WTC11 (cell line): ENCODE measurements at regions not wholly inside any gene's neighbourhood (a gene's known extent, or its start where the extent isn't known, plus 50 kb on each side); places are given as distances from the start of the nearest gene placed in this dataset.

Experiments used
- ARID4B ChIP-seq: sonication (generic); formaldehyde crosslinking; IDR thresholded peaks from 2 replicates; pipeline ENCODE4 v1.8.0; 2023; ENCODE audit warnings: missing genetic modification reagents, mild to moderate bottlenecking, borderline replicate concordance
- ATF3 ChIP-seq: sonication (generic); formaldehyde crosslinking; conservative IDR thresholded peaks from 2 replicates; pipeline ENCODE4 v1.8.1; 2022; ENCODE audit warnings: mild to moderate bottlenecking, missing genetic modification reagents
- CREB1 ChIP-seq: sonication (generic); formaldehyde crosslinking; IDR thresholded peaks from 2 replicates; pipeline ENCODE4 v1.8.0; 2023; ENCODE audit warnings: mild to moderate bottlenecking, missing genetic modification reagents
- CTCF ChIP-seq: fragments of 200-600 bp; IDR thresholded peaks from 2 replicates; pipeline ENCODE4 v1.8.0; 2022; ENCODE audit warnings: antibody characterized with exemption
- E2F1 ChIP-seq: sonication (generic); formaldehyde crosslinking; IDR thresholded peaks from 2 replicates; pipeline ENCODE4 v1.8.0; 2022; ENCODE audit warnings: mild to moderate bottlenecking, missing genetic modification reagents
- FOXK1 ChIP-seq: sonication (generic); formaldehyde crosslinking; IDR thresholded peaks from 2 replicates; pipeline ENCODE4 v1.8.0; 2022; ENCODE audit warnings: mild to moderate bottlenecking, moderate library complexity, missing genetic modification reagents
- FOXP1 ChIP-seq: sonication (generic); formaldehyde crosslinking; IDR thresholded peaks from 2 replicates; pipeline ENCODE4 v1.8.0; 2022; ENCODE audit warnings: missing genetic modification reagents, mild to moderate bottlenecking, moderate library complexity, borderline replicate concordance
- GRHL2 ChIP-seq: fragments of 250-450 bp; sonication (Bioruptor Pico); IDR thresholded peaks from 2 replicates; pipeline ENCODE4 v1.8.0; 2022; ENCODE audit warnings: mild to moderate bottlenecking, moderate library complexity; ENCODE audit not compliant: insufficient replicate concordance, severe bottlenecking
- JUN ChIP-seq: sonication (generic); formaldehyde crosslinking; IDR thresholded peaks from 2 replicates; pipeline ENCODE4 v1.8.0; 2023; ENCODE audit warnings: mild to moderate bottlenecking, missing genetic modification reagents
- MAX ChIP-seq: sonication (generic); formaldehyde crosslinking; IDR thresholded peaks from 2 replicates; pipeline ENCODE4 v1.8.0; 2022; ENCODE audit warnings: mild to moderate bottlenecking, missing genetic modification reagents
- NR1H2 ChIP-seq: sonication (generic); formaldehyde crosslinking; IDR thresholded peaks from 2 replicates; pipeline ENCODE4 v1.9.0; 2021; ENCODE audit warnings: mild to moderate bottlenecking, moderate library complexity, missing genetic modification reagents
- NR2C2 ChIP-seq: sonication (generic); formaldehyde crosslinking; IDR thresholded peaks from 2 replicates; pipeline ENCODE4 v1.8.0; 2022; ENCODE audit warnings: mild to moderate bottlenecking, missing genetic modification reagents
- PRDM15 ChIP-seq: sonication (generic); formaldehyde crosslinking; IDR thresholded peaks from 2 replicates; pipeline ENCODE4 v1.8.0; 2022; ENCODE audit warnings: missing genetic modification reagents
- TP53 ChIP-seq: sonication (generic); formaldehyde crosslinking; IDR thresholded peaks from 2 replicates; pipeline ENCODE4 v1.8.1; 2023; ENCODE audit warnings: mild to moderate bottlenecking, missing genetic modification reagents

GRCh38 chr17:10992106-10992880, 154.4 kb upstream of the PIRT start:
- no peak for TF ChIP-seq CTCF
- TF ChIP-seq CREB1, result no peak
- TF ChIP-seq ATF3 (CRISPR knock-in tag), result no peak
- no peak for TF ChIP-seq FOXK1 (CRISPR knock-in tag)
- no peak for TF ChIP-seq TP53 (CRISPR knock-in tag)
- no peak for TF ChIP-seq NR1H2 (CRISPR knock-in tag)
- no peak for TF ChIP-seq NR2C2 (CRISPR knock-in tag)
- no peak for TF ChIP-seq GRHL2 (CRISPR knock-in tag)
- no peak for TF ChIP-seq ARID4B
- no peak for TF ChIP-seq PRDM15
- no peak for TF ChIP-seq FOXP1 (CRISPR knock-in tag)
- TF ChIP-seq E2F1 (CRISPR knock-in tag), result no peak
- no peak for TF ChIP-seq JUN
- no peak for TF ChIP-seq MAX (CRISPR knock-in tag)
